Left ventricle myocardium inferior (tissue), 1 donor: ENCODE measurements at regions not wholly inside any gene's neighbourhood (a gene's known extent, or its start where the extent isn't known, plus 50 kb on each side); places are given as distances from the start of the nearest gene placed in this dataset.
"Not testable (repeated sequence)": the region's sequence is repeated elsewhere in the genome, so short reads cannot be mapped to it uniquely, and the experiment has no call there.

Experiments used
- DNase-seq: peaks from one replicate; pipeline ENCODE4 v3.0.0-alpha.2; 2020
- H3K27ac ChIP-seq: fragments of 200-600 bp; replicated peaks from 2 replicates; pipeline ENCODE4 v1.8.0; 2021
- H3K27me3 ChIP-seq: fragments of 200-600 bp; 2 replicates; pipeline ENCODE4 v1.8.0; 2021; ENCODE audit warnings: low read depth
- H3K36me3 ChIP-seq: fragments of 200-600 bp; 2 replicates; pipeline ENCODE4 v1.8.0; 2021
- H3K4me1 ChIP-seq: fragments of 200-600 bp; 2 replicates; pipeline ENCODE4 v1.8.0; 2021
- H3K4me3 ChIP-seq: fragments of 200-600 bp; 2 replicates; pipeline ENCODE4 v1.8.0; 2021; ENCODE audit warnings: mild to moderate bottlenecking, moderate library complexity
- H3K9me3 ChIP-seq: fragments of 200-600 bp; replicated peaks from 2 replicates; pipeline ENCODE4 v1.8.0; 2021
- CTCF ChIP-seq: fragments of 200-600 bp; IDR thresholded peaks from 2 replicates; pipeline ENCODE4 v1.8.0; 2021; ENCODE audit warnings: antibody characterized with exemption, mild to moderate bottlenecking, borderline replicate concordance
- intact Hi-C: fragments of 100-400 bp; cut with micrococcal nuclease; formaldehyde crosslinking; loops from one replicate; pipeline ENCODE4 v1.11.0; 2022
- donor health status: DM: no; HTN: yes; CAD: no; lungs with severe emphysema.

DNA sequence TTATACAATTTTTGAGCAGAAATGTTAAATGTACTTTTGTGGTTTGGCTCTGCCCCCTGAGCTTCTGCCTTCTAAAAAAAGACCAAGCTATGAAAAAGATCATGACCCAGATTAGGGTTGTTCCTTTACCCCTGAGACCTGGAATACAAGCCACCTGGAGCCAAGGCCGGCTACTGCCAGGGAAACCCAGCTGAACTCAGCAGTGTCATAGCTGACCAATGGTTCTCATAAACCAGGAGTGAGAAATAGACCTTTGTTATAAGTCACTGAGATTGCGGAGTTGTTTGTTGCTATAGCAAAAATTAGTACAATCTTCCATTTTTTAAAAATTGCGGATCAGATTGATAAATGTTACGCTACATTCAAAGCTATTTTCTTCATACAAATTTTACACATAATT, 1261.7 kb downstream of the ROBO1 start:
- Histone ChIP-seq H3K36me3 (no peaks in the 10 kb centered on the region), H3K4me3 (no peak overlapping the region), H3K4me1 (no peaks in the 10 kb centered on the region), H3K27me3 (no peaks in the 10 kb centered on the region), H3K27ac (no peak overlapping the region), H3K9me3 (no peaks in the 10 kb centered on the region)
- no peak for TF ChIP-seq CTCF
- DNase-seq, result no peak
- intact Hi-C loops, result no loop called here

DNA sequence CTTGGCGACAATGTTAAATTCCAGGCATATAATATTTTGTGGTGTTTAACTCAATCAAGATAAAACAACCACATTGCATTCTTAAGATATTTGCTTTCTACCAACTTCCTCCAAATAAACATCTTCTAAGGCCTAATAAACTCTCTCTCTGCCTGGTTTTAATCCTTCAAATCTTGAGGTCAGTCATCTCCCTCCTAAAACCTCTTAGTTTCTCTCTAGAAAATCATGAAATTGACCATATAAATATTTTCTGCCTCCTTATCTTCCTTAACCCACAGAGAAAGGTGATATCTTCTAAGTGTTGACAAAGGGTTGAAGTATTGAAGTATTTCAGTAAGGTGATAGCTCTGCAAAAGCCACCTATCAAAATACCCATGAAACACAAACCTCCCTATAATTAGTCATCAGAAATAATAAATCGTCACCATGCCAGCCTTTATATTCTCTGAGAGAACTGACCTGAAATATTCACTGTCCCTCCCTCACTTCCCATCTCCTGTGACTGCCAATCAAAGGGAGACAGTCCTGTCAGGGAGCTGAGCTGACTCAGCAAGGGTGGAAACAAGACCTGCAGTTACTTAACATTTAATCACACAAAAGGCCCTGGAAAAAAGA, 1261.1 kb downstream of the ROBO1 start:
- Histone ChIP-seq H3K4me3 (no peak overlapping the region), H3K36me3 (no peaks in the 10 kb centered on the region), H3K27ac (no peak overlapping the region), H3K27me3 (no peaks in the 10 kb centered on the region), H3K9me3 (no peaks in the 10 kb centered on the region), H3K4me1 (no peaks in the 10 kb centered on the region)
- no peak for TF ChIP-seq CTCF
- intact Hi-C loops, result no loop called here
- DNase-seq, result no peak

DNA sequence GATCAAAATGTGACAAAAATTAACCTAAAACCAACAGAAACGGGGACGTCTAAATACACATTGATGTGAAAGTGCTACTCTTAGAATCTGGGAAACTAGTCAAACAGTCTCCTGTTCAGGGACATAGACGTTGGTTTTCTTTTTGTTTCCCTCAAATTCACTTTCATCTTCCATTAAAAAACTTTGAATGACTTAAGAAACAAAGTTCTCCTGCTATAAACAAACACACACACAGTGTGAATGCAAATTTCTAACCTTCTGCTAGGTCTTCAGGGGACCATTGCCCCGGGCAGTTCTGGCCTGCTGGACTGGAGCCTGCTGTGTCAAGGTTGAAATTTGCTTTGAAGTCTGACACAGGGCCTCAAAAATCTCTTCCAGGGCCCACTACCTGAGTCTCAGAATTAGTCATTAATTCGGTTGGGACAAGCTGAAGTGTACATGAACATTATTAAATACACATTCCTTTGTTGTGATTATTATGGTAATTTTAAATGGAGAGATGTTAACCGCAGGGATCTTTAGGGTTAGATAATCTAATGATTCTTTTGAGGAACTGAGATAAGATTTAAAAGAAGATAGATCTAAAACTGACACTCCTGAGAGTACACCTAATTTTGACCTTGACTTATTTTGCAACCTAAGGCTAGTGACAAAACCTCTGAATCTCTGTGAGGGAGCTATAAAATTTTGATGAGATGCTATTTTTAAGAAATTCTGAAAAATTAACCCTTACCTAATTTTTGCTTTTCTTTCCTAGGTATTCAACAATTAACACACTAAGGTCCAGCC, 1260.4 kb downstream of the ROBO1 start:
- Histone ChIP-seq H3K4me3 (no peak overlapping the region), H3K9me3 (no peaks in the 10 kb centered on the region), H3K27ac (no peak overlapping the region), H3K4me1 (no peaks in the 10 kb centered on the region), H3K27me3 (no peaks in the 10 kb centered on the region), H3K36me3 (no peaks in the 10 kb centered on the region)
- TF ChIP-seq CTCF, result no peak
- no peak for DNase-seq
- intact Hi-C loops, result no loop called here

DNA sequence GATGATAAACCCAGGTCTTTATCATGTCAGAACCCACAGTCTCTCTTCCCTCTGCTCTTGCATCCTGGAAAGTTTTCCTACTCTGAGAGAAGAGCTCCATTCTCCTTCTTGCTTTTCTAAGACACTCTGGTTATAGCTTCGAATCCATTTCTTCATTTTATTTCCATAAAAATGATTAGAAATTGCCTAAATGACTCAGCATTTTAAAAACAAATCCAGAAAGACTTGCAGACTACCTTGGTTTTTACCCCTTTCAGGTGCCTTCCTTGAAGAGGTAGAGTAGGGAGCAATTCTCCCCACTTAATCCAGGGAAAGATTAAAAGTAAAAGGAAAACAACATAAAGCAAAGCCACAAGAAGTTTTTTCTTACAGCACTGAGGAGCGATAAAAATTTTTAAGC, 1256.0 kb downstream of the ROBO1 start:
- no peak for TF ChIP-seq CTCF
- Histone ChIP-seq H3K27me3 (no peaks in the 10 kb centered on the region), H3K4me1 (no peaks in the 10 kb centered on the region), H3K27ac (no peak overlapping the region), H3K36me3 (no peaks in the 10 kb centered on the region), H3K9me3 (no peaks in the 10 kb centered on the region), H3K4me3 (no peak overlapping the region)
- no peak for DNase-seq
- intact Hi-C loops, result no loop called here

GRCh38 chr3:78512786-78513185, 1255.0 kb downstream of the ROBO1 start:
- H3K36me3 ChIP-seq, H3K27ac ChIP-seq, DNase-seq, intact Hi-C loops, H3K27me3 ChIP-seq, H3K4me1 ChIP-seq, H3K4me3 ChIP-seq, H3K9me3 ChIP-seq: not testable (repeated sequence)

GRCh38 chr3:78516437-78516836, 1251.4 kb downstream of the ROBO1 start:
- H3K27me3 ChIP-seq, result no peaks in the 10 kb centered on the region
- peaks cover 5% of the 10 kb centered on the region for H3K9me3 ChIP-seq
- no peaks in the 10 kb centered on the region for H3K36me3 ChIP-seq
- H3K4me3 ChIP-seq, result no peak overlapping the region
- no peak for DNase-seq
- no peaks in the 10 kb centered on the region for H3K4me1 ChIP-seq
- intact Hi-C loops, result no loop called here
- no peak for TF ChIP-seq CTCF
- no peak overlapping the region for H3K27ac ChIP-seq
